Testis (tissue), 2 donors: ENCODE measurements at regions not wholly inside any gene's neighbourhood (a gene's known extent, or its start where the extent isn't known, plus 50 kb on each side); places are given as distances from the start of the nearest gene placed in this dataset.

Source experiments
- DNase-seq: peaks from one replicate; pipeline ENCODE4 v3.0.0-alpha.2; 2019
- H3K27ac ChIP-seq, 2 donors: fragments of 200-600 bp; sonication (generic); one replicate each; pipeline ENCODE4 v1.5.1; 2019
- H3K27me3 ChIP-seq: fragments of 200-600 bp; sonication (generic); one replicate; pipeline ENCODE4 v1.5.1; 2019
- H3K36me3 ChIP-seq: fragments of 200-600 bp; sonication (generic); one replicate; pipeline ENCODE4 v1.5.1; 2017; ENCODE audit warnings: low read depth; ENCODE audit errors: missing control alignments
- H3K4me1 ChIP-seq: fragments of 200-600 bp; sonication (generic); one replicate; pipeline ENCODE4 v1.5.1; 2019
- H3K4me3 ChIP-seq, 2 donors: fragments of 200-600 bp; sonication (generic); one replicate each; pipeline ENCODE4 v1.5.1; 2017 to 2019
- H3K9me3 ChIP-seq: fragments of 200-600 bp; sonication (generic); one replicate; pipeline ENCODE4 v1.5.1; 2017
- POLR2A ChIP-seq: fragments of 450-650 bp; IDR thresholded peaks from one replicate; pipeline ENCODE4 v1.6.1; 2017; ENCODE audit warnings: antibody characterized with exemption, mild to moderate bottlenecking, moderate library complexity
- WGBS, 2 donors: methylation state at CpG; one replicate each; pipeline ENCODE4 v1.1.5; 2018; 5-methylcytosine and 5-hydroxymethylcytosine counted together
- intact Hi-C: fragments of 100-400 bp; cut with DNase I; formaldehyde crosslinking; loops from one replicate; pipeline ENCODE4 v1.15.1; 2023; ENCODE audit warnings: low total_unique reads
- TF ChIP-seq, protein P1 (sequence below), 3 experiments: fragments of 450-650 bp in 2 of 3; fragments of 200-600 bp in 1 of 3; sonication (generic) in 1 of 3; IDR thresholded peaks; one replicate each; pipeline ENCODE4 v1.5.1; 2016 to 2019; ENCODE audit warnings: antibody characterized with exemption in 3 of 3, mild to moderate bottlenecking in 2 of 3, moderate library complexity in 1 of 3

- no peak for TF ChIP-seq POLR2A
- WGBS, 2 donors = 18 to 32% methylated on average over 4 of the region's 4 CpGs
- no peaks in the 10 kb centered on the region for H3K9me3 ChIP-seq
- peak overlapping the region; percentile 81 to 90 for H3K27ac ChIP-seq
- no peaks in the 10 kb centered on the region for H3K36me3 ChIP-seq
- peaks cover 60% of the 10 kb centered on the region for H3K4me1 ChIP-seq
- no peak for DNase-seq
- intact Hi-C loops = loop anchor here (10.0 kb wide), 1 partner anchor 83 kb away; no protein-coding TSS in a partner anchor
- peak overlapping the region; percentile 61 to 69 for H3K4me3 ChIP-seq
- H3K27me3 ChIP-seq = no peaks in the 10 kb centered on the region
These were observed 102.8 kb upstream of the AKIP1 start for GRCh38 chr11:8808226-8808585.

DNA sequence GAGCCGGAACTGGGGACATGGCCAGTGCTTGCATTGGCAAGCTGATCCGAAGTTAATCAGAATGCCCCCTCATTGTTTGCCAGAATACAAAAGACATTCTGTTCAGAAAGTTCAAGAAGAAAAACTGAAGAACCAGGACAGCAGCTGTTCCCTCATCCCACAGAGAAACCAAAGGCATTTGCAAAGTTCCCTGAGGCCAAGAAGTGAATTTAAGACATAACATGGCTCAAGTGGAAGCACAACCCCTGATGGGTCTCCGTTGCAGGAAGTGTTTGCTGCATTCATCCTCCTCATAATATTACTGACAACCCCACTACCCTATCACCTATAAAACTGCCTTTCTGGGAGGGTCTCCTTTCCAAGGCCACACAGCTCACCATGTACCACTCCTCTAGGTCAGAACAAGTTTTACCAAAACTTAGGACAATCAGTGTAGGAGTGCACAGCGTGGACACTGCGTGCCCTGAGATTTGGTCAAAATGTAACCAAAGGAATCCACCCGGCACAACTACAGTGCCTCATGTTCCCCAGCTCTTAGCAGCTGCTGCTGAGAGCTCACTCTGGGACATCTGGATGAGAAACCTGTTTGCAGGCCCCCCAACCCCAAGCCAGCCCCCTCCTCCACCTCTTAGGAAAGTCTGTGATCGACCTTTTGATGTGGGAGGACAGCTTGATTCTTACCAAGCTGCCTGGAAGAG lies 101.6 kb upstream of the AKIP1 start:
- peak; percentile 64 for DNase-seq
- Histone ChIP-seq H3K27ac (peak overlapping the region; percentile 81 to 90), H3K4me3 (peak overlapping the region; percentile 61 to 69), H3K27me3 (no peaks in the 10 kb centered on the region), H3K36me3 (no peaks in the 10 kb centered on the region), H3K4me1 (peaks cover 63% of the 10 kb centered on the region), H3K9me3 (no peaks in the 10 kb centered on the region)
- intact Hi-C loops = loop anchor here (10.0 kb wide), 1 partner anchor 85 kb away; no protein-coding TSS in a partner anchor
- TF ChIP-seq POLR2A = no peak
- TF ChIP-seq, protein P1, sequence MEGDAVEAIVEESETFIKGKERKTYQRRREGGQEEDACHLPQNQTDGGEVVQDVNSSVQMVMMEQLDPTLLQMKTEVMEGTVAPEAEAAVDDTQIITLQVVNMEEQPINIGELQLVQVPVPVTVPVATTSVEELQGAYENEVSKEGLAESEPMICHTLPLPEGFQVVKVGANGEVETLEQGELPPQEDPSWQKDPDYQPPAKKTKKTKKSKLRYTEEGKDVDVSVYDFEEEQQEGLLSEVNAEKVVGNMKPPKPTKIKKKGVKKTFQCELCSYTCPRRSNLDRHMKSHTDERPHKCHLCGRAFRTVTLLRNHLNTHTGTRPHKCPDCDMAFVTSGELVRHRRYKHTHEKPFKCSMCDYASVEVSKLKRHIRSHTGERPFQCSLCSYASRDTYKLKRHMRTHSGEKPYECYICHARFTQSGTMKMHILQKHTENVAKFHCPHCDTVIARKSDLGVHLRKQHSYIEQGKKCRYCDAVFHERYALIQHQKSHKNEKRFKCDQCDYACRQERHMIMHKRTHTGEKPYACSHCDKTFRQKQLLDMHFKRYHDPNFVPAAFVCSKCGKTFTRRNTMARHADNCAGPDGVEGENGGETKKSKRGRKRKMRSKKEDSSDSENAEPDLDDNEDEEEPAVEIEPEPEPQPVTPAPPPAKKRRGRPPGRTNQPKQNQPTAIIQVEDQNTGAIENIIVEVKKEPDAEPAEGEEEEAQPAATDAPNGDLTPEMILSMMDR (IDR thresholded peaks at IDR 0.05) = no peak
- 16 to 37% methylated on average over 6 to 7 of the region's 7 CpGs for WGBS, 2 donors

DNA sequence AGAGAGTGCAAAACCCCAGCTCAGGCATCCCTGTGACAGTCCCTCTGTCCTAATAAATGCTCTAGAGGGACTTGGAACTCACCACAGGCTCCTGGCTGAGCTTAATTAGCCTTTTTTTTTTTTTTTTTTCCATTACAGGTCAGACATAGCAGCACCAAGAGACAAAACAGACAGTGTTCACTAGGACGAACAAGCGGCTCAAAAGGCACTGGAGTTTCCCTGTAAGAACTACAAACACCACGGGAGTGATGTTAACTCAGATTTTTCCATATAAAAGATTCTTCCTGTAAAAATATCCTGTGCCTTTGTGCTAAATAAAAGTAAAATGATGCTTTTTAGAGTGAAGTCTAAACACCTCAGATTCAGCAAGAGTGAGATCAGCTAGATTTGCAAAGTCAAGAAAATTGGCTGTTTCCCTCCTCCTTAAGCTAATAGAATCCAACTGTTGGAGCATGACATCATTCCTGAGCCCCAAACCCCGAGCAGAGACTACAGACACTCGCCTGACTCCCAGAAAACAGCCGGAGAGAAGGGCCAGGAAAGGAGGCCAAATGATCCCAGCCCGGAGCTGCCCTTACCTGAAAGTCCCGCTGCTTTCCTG lies 101.0 kb upstream of the AKIP1 start:
- no peak for DNase-seq
- WGBS, 2 donors = 6 to 7% methylated on average over 8 of the region's 8 CpGs
- Histone ChIP-seq H3K36me3 (no peaks in the 10 kb centered on the region), H3K27me3 (no peaks in the 10 kb centered on the region), H3K9me3 (no peaks in the 10 kb centered on the region), H3K27ac (peak overlapping the region; percentile 81 to 90), H3K4me1 (peaks cover 65% of the 10 kb centered on the region), H3K4me3 (peak overlapping the region; percentile 61 to 69)
- intact Hi-C loops = loop anchor here (10.0 kb wide), 1 partner anchor 85 kb away; no protein-coding TSS in a partner anchor
- no peak for TF ChIP-seq POLR2A
- TF ChIP-seq, protein P1 (IDR thresholded peaks at IDR 0.05) = no peak

GRCh38 chr11:8810540-8811301 lies 100.3 kb upstream of the AKIP1 start:
- WGBS, 2 donors = 1 to 8% methylated on average over 24 to 28 of the region's 28 CpGs
- Histone ChIP-seq H3K4me3 (peak overlapping the region; percentile 61 to 69), H3K4me1 (peaks cover 59% of the 10 kb centered on the region), H3K36me3 (no peaks in the 10 kb centered on the region), H3K27me3 (no peaks in the 10 kb centered on the region), H3K27ac (peak overlapping the region; percentile 81 to 90), H3K9me3 (no peaks in the 10 kb centered on the region)
- TF ChIP-seq POLR2A = peak; percentile 37
- TF ChIP-seq, protein P1 (IDR thresholded peaks at IDR 0.05) = no peak
- DNase-seq = peak; percentile 93
- intact Hi-C loops = no loop called here

GRCh38 chr11:8811571-8811970 lies 99.4 kb upstream of the AKIP1 start:
- H3K36me3 ChIP-seq = no peaks in the 10 kb centered on the region
- 79 to 95% methylated on average over 1 of the region's 1 CpG for WGBS, 2 donors
- H3K9me3 ChIP-seq = no peaks in the 10 kb centered on the region
- TF ChIP-seq, protein P1 (IDR thresholded peaks at IDR 0.05) = no peak
- TF ChIP-seq POLR2A = no peak
- H3K4me1 ChIP-seq = peaks cover 50% of the 10 kb centered on the region
- no peak for DNase-seq
- no peaks in the 10 kb centered on the region for H3K27me3 ChIP-seq
- H3K27ac ChIP-seq = peak overlapping the region; percentile 81 to 90
- no peak overlapping the region for H3K4me3 ChIP-seq
- intact Hi-C loops = no loop called here
